HepG2 (cell line): ENCODE measurements at regions not wholly inside any gene's neighbourhood (a gene's known extent, or its start where the extent isn't known, plus 50 kb on each side); places are given as distances from the start of the nearest gene placed in this dataset.

ENCODE experiments used
- AFF4 ChIP-seq: sonication (generic); formaldehyde crosslinking; IDR thresholded peaks from 2 replicates; pipeline ENCODE4 v1.4.0; 2020; ENCODE audit warnings: missing genetic modification reagents
- ATF6 ChIP-seq: sonication (generic); formaldehyde crosslinking; conservative IDR thresholded peaks from 2 replicates; pipeline ENCODE4 v1.4.0; 2020; ENCODE audit warnings: missing genetic modification reagents
- BCLAF1 ChIP-seq: fragments of 450-650 bp; IDR thresholded peaks from 2 replicates; pipeline ENCODE4 v1.6.1; 2017; ENCODE audit warnings: mild to moderate bottlenecking
- E2F1 ChIP-seq: sonication (generic); formaldehyde crosslinking; IDR thresholded peaks from 2 replicates; pipeline ENCODE4 v1.5.0; 2020; ENCODE audit warnings: missing genetic modification reagents
- ESRRA ChIP-seq: sonication (generic); formaldehyde crosslinking; IDR thresholded peaks from 2 replicates; pipeline ENCODE4 v1.5.1; 2020; ENCODE audit warnings: mild to moderate bottlenecking, low read depth, missing genetic modification reagents
- EZH2 ChIP-seq: conservative IDR thresholded peaks from 2 replicates; pipeline ENCODE4 v1.6.1; 2012; ENCODE audit warnings: mild to moderate bottlenecking, low read depth, low read length, moderate library complexity
- HCFC1 ChIP-seq: fragments of 150-350 bp; IDR thresholded peaks from 2 replicates; pipeline ENCODE4 v1.6.1; 2014; ENCODE audit warnings: low read depth, low read length
- RERE ChIP-seq: IDR thresholded peaks from 2 replicates; pipeline ENCODE4 v1.6.1; 2016; ENCODE audit warnings: low read depth, missing genetic modification reagents, missing compliant biosample characterization
- SP1 ChIP-seq, 2 experiments: fragments of 450-650 bp in 1 of 2; sonication (generic) in 1 of 2; formaldehyde crosslinking in 1 of 2; IDR thresholded peaks; 2 replicates each; pipeline versions ENCODE4 v1.4.0 to v1.6.1; 2016 to 2020; ENCODE audit warnings: missing genetic modification reagents in 1 of 2
- SP2 ChIP-seq: sonication (generic); formaldehyde crosslinking; IDR thresholded peaks from 2 replicates; pipeline ENCODE4 v1.5.1; 2020; ENCODE audit warnings: mild to moderate bottlenecking, missing genetic modification reagents
- TAF1 ChIP-seq: sonication (generic); formaldehyde crosslinking; IDR thresholded peaks from 2 replicates; pipeline ENCODE4 v1.4.0; 2020; ENCODE audit warnings: missing genetic modification reagents
- THAP7 ChIP-seq: sonication (generic); formaldehyde crosslinking; IDR thresholded peaks from 2 replicates; pipeline ENCODE4 v1.8.1; 2023; ENCODE audit warnings: mild to moderate bottlenecking, missing genetic modification reagents
- ZNF652 ChIP-seq: IDR thresholded peaks from 2 replicates; pipeline ENCODE4 v1.6.1; 2016; ENCODE audit warnings: low read depth, borderline replicate concordance

GRCh38 chr11:46215208-46215931 is 62.1 kb upstream of the CREB3L1 start:
- TF ChIP-seq ZNF652 (no peak), BCLAF1 (no peak), E2F1 (CRISPR knock-in tag) (no peak), HCFC1 (no peak), RERE (no peak), AFF4 (no peak), THAP7 (CRISPR knock-in tag) (no peak), TAF1 (CRISPR knock-in tag) (no peak), SP2 (CRISPR knock-in tag) (no peak), ESRRA (CRISPR knock-in tag) (no peak), ATF6 (no peak), SP1 (IDR thresholded peaks at IDR 0.05) (no peak), SP1 (CRISPR knock-in tag; IDR thresholded peaks at IDR 0.05) (no peak), EZH2 (no peak)
